ENCODE measurements at regions not wholly inside any gene's neighbourhood (a gene's known extent, or its start where the extent isn't known, plus 50 kb on each side); places are given as distances from the start of the nearest gene placed in this dataset.

DNA sequence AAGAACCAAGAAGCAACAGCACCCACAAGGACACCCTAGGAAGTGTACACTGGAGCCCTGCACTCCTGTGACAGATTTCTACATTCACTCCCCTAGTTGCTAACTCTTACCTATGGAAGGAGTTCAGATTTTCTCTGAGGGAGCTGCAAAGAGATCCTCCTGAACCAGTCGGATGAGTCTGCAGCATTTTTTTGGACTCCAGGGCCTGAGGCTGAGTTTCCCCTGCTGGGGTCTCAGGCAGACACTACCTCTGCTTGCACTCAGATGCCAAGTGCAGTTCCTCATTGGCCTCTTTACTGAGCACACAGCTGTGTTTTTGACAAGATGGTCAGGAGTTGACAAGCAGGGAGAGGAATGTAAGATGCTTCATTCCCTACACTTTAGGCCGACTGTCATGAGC, 153.2 kb upstream of the RBM19 start:
- TF ChIP-seq REST (IDR thresholded peaks at IDR 0.05; ENCODE audit: insufficient read depth in 1 of 2, low read depth in 2 of 2, low read length in 2 of 2): no peak
- TF ChIP-seq POLR2AphosphoS5 (IDR thresholded peaks at IDR 0.05; ENCODE audit: low read depth, low read length): no peak
- TF ChIP-seq FOXP2 (optimal IDR thresholded peaks at IDR 0.05; ENCODE audit: borderline replicate concordance, extremely low read depth, extremely low read length, insufficient read depth): no peak
- no peak for TF ChIP-seq SIN3A (IDR thresholded peaks at IDR 0.05; ENCODE audit: borderline replicate concordance, insufficient read depth, low read length)
- TF ChIP-seq TAF1 (IDR thresholded peaks at IDR 0.05; ENCODE audit: borderline replicate concordance, insufficient read depth, low read length): no peak

DNA sequence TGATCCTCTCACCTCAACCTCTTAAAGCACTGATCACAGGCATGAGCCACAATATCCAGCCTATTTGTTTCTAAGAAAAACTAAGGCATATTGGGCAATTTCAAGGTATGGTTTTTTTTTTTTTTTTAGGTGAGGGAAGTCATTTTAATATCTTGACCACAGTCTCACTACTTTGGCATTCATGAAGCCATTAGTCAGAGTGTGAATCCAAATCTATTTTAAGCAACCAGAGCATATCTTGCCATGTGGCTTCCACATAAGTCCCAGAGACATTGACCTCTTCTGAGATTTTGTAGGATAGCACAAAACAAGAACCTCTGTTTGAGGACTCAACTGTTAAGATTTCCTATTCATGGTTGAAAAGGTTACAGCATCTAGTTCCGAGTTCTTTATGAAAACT, 130.3 kb upstream of the RBM19 start:
- TF ChIP-seq SIN3A (IDR thresholded peaks at IDR 0.05; ENCODE audit: borderline replicate concordance, insufficient read depth, low read length) (no peak), POLR2AphosphoS5 (IDR thresholded peaks at IDR 0.05; ENCODE audit: low read depth, low read length) (no peak), TAF1 (IDR thresholded peaks at IDR 0.05; ENCODE audit: borderline replicate concordance, insufficient read depth, low read length) (no peak), REST (IDR thresholded peaks at IDR 0.05; ENCODE audit: insufficient read depth in 1 of 2, low read depth in 2 of 2, low read length in 2 of 2) (no peak), FOXP2 (optimal IDR thresholded peaks at IDR 0.05; ENCODE audit: borderline replicate concordance, extremely low read depth, extremely low read length, insufficient read depth) (no peak)

GRCh38 chr12:114093520-114093919, 127.4 kb upstream of the RBM19 start:
- TF ChIP-seq FOXP2 (optimal IDR thresholded peaks at IDR 0.05; ENCODE audit: borderline replicate concordance, extremely low read depth, extremely low read length, insufficient read depth) (no peak), SIN3A (IDR thresholded peaks at IDR 0.05; ENCODE audit: borderline replicate concordance, insufficient read depth, low read length) (no peak), TAF1 (IDR thresholded peaks at IDR 0.05; ENCODE audit: borderline replicate concordance, insufficient read depth, low read length) (no peak), REST (IDR thresholded peaks at IDR 0.05; ENCODE audit: insufficient read depth in 1 of 2, low read depth in 2 of 2, low read length in 2 of 2) (no peak), POLR2AphosphoS5 (IDR thresholded peaks at IDR 0.05; ENCODE audit: low read depth, low read length) (no peak)

DNA sequence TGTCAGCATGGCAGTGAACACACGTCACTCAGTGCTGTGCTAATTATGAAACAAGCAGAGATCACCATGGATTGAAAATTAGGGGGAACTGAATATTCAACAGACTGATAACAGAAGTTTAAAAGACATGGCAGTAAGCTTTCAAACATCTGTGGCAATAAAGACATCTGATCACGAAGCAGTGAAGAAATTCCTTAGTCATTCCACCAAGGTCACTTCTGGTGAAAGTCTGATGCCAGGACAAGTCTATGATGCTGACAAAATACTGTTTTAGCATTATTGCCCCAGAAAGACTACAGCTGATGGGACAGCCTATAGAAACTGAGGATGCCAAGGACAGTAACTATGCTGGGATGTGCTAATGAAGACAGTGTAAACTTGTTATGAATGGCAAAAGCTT, 126.9 kb upstream of the RBM19 start:
- no peak for TF ChIP-seq FOXP2 (optimal IDR thresholded peaks at IDR 0.05; ENCODE audit: borderline replicate concordance, extremely low read depth, extremely low read length, insufficient read depth)
- TF ChIP-seq POLR2AphosphoS5 (IDR thresholded peaks at IDR 0.05; ENCODE audit: low read depth, low read length): no peak
- TF ChIP-seq TAF1 (IDR thresholded peaks at IDR 0.05; ENCODE audit: borderline replicate concordance, insufficient read depth, low read length): no peak
- TF ChIP-seq REST (IDR thresholded peaks at IDR 0.05; ENCODE audit: insufficient read depth in 1 of 2, low read depth in 2 of 2, low read length in 2 of 2): no peak
- no peak for TF ChIP-seq SIN3A (IDR thresholded peaks at IDR 0.05; ENCODE audit: borderline replicate concordance, insufficient read depth, low read length)

DNA sequence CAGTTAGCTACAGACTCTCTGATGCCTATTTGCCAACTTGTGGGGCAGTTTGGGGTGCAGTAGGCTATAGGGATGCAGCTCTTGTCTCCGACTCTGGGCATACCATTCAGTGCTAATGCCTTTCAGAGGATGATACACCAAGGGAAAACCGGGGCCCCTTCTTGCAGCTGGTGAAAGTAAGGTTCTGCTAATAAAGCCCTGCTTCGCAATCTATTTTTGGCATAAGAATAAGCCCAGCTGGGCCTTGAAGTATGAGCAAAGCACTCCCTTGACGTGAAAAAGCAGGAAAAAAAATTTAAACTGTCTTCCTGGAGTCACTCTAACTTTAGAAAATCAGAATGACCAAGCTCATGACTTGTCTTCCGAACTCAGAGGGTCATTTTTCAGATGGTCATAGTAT, 124.1 kb upstream of the RBM19 start:
- TF ChIP-seq FOXP2 (optimal IDR thresholded peaks at IDR 0.05; ENCODE audit: borderline replicate concordance, extremely low read depth, extremely low read length, insufficient read depth) (no peak), SIN3A (IDR thresholded peaks at IDR 0.05; ENCODE audit: borderline replicate concordance, insufficient read depth, low read length) (no peak), POLR2AphosphoS5 (IDR thresholded peaks at IDR 0.05; ENCODE audit: low read depth, low read length) (no peak), TAF1 (IDR thresholded peaks at IDR 0.05; ENCODE audit: borderline replicate concordance, insufficient read depth, low read length) (no peak), REST (IDR thresholded peaks at IDR 0.05; ENCODE audit: insufficient read depth in 1 of 2, low read depth in 2 of 2, low read length in 2 of 2) (no peak)
